HCT116 (cell line): ENCODE measurements at regions not wholly inside any gene's neighbourhood (a gene's known extent, or its start where the extent isn't known, plus 50 kb on each side); places are given as distances from the start of the nearest gene placed in this dataset.

Experiments
- ATAC-seq: fragments of 200-7000 bp; cut with Tn5 transposase; 2 replicates; pipeline ENCODE4 v1.9.1; 2020; ENCODE audit warnings: mild to moderate bottlenecking, moderate library complexity
- BruUV-seq: library from RNA; stranded (reverse); fragments of 400-500 nt; replicated peaks from 2 replicates; lab custom pipeline; 2021; lab: Mats Ljungman, UMichigan
- CTCF ChIA-PET: fragments of 300-600 bp; sonication (Branson Sonifier 250); formaldehyde crosslinking; loops from one replicate; lab custom pipeline; 2021; ENCODE audit warnings: antibody characterized with exemption; lab: Charles Lee
- POLR2A ChIA-PET: fragments of 300-600, 350-600 bp; sonication (Branson Sonifier 250); formaldehyde crosslinking; loops from one replicate; lab custom pipeline; 2021; ENCODE audit warnings: antibody characterized with exemption; lab: Charles Lee
- RAD21 ChIA-PET, 2 experiments: fragments of 300-600 bp; sonication (Branson Sonifier 250); formaldehyde crosslinking; loops; one replicate each; lab custom pipeline; 2023; ENCODE audit warnings: low total read pairs in 2 of 2; ENCODE audit not compliant: uncharacterized antibody in 2 of 2, unreplicated experiment in 2 of 2, low non-redundant PET in 1 of 2; lab: Charles Lee
- DNase-seq: peaks from one replicate; pipeline ENCODE4 v3.0.0-alpha.2; 2010; ENCODE audit warnings: low read depth, low spot score
- H2AFZ ChIP-seq: fragments of 200-600 bp; shearing (Covaris generic), sonication (generic); 2 replicates; pipeline ENCODE4 v1.6.1; 2017; ENCODE audit warnings: low read depth, mixed run types, mixed read lengths, antibody characterized with exemption, low read length; ENCODE audit not compliant: poor library complexity, severe bottlenecking
- H3K27ac ChIP-seq: 2 replicates; pipeline ENCODE4 v1.5.1; 2012; ENCODE audit warnings: low read depth, low read length
- H3K27me3 ChIP-seq: fragments of 200-600 bp; sonication (generic); 2 replicates; pipeline ENCODE4 v1.6.1; 2016; ENCODE audit warnings: mixed run types, low read length, mixed read lengths; ENCODE audit not compliant: insufficient read depth
- H3K36me3 ChIP-seq, 2 experiments: fragments of 200-500 bp in 1 of 2; fragments of 200-600 bp in 1 of 2; sonication (Bioruptor generic) in 1 of 2; sonication (generic) in 1 of 2; 2 replicates each; pipeline versions ENCODE4 v1.5.1 to v1.6.1; 2014 to 2016; ENCODE audit warnings: low read length in 2 of 2, inconsistent platforms in 1 of 2, mixed read lengths in 1 of 2, mixed run types in 1 of 2; ENCODE audit not compliant: insufficient read depth in 2 of 2, control insufficient read depth in 1 of 2
- H3K4me1 ChIP-seq, 2 experiments: fragments of 200-600 bp in 1 of 2; sonication (generic) in 1 of 2; 2 replicates each; pipeline versions ENCODE4 v1.5.1 to v1.6.1; 2012 to 2017; ENCODE audit warnings: low read length in 2 of 2, inconsistent platforms in 1 of 2, mild to moderate bottlenecking in 1 of 2, mixed read lengths in 1 of 2, mixed run types in 1 of 2, moderate library complexity in 1 of 2; ENCODE audit not compliant: insufficient read depth in 2 of 2, control insufficient read depth in 1 of 2
- H3K4me2 ChIP-seq: fragments of 200-600 bp; sonication (generic); 2 replicates; pipeline ENCODE4 v1.6.1; 2017; ENCODE audit warnings: mixed run types, low read length, mixed read lengths
- H3K4me3 ChIP-seq, 2 experiments: fragments of 200-600 bp in 1 of 2; sonication (generic) in 1 of 2; replicated peaks in 1 of 2; 2 replicates each; pipeline ENCODE4 v1.5.1; 2011 to 2016; ENCODE audit warnings: low read length in 2 of 2, control low read depth in 1 of 2, low read depth in 1 of 2, mild to moderate bottlenecking in 1 of 2, mixed read lengths in 1 of 2, mixed run types in 1 of 2
- H3K79me2 ChIP-seq: fragments of 200-600 bp; sonication (generic); 2 replicates; pipeline ENCODE4 v1.6.1; 2017; ENCODE audit warnings: mild to moderate bottlenecking, mixed run types, low read length, moderate library complexity, mixed read lengths; ENCODE audit not compliant: insufficient read depth
- H3K9ac ChIP-seq: fragments of 200-600 bp; sonication (generic); 2 replicates; pipeline ENCODE4 v1.6.1; 2016; ENCODE audit warnings: low read length, mixed read lengths
- H3K9me2 ChIP-seq: fragments of 200-600 bp; sonication (generic), shearing (Covaris generic); 2 replicates; pipeline ENCODE4 v1.6.1; 2017; ENCODE audit warnings: mixed run types, mild to moderate bottlenecking, moderate library complexity; ENCODE audit not compliant: insufficient read depth
- H3K9me3 ChIP-seq, 2 experiments: fragments of 200-500 bp in 1 of 2; fragments of 200-600 bp in 1 of 2; sonication (Bioruptor generic) in 1 of 2; sonication (generic) in 1 of 2; 2 replicates each; pipeline ENCODE4 v1.6.1; 2014 to 2017; ENCODE audit warnings: low read length in 2 of 2, mixed read lengths in 2 of 2, inconsistent platforms in 1 of 2, low read depth in 1 of 2, mild to moderate bottlenecking in 1 of 2, mixed run types in 1 of 2, moderate library complexity in 1 of 2; ENCODE audit not compliant: control insufficient read depth in 1 of 2, insufficient read depth in 1 of 2
- H4K20me1 ChIP-seq: fragments of 200-600 bp; sonication (generic), shearing (Covaris generic); 2 replicates; pipeline ENCODE4 v1.6.1; 2017; ENCODE audit warnings: mixed run types, mild to moderate bottlenecking, moderate library complexity; ENCODE audit not compliant: insufficient read depth
- EZH2phosphoT487 ChIP-seq: fragments of 200-600 bp; IDR thresholded peaks from 2 replicates; pipeline ENCODE4 v1.6.1; 2018; ENCODE audit warnings: antibody characterized with exemption, borderline replicate concordance
- FOSL1 ChIP-seq: IDR thresholded peaks from 2 replicates; pipeline ENCODE4 v1.6.1; 2012; ENCODE audit warnings: low read depth
- JUND ChIP-seq: IDR thresholded peaks from 2 replicates; pipeline ENCODE4 v1.6.1; 2012
- POLR2AphosphoS5 ChIP-seq: IDR thresholded peaks from 2 replicates; pipeline ENCODE4 v1.6.1; 2011; ENCODE audit warnings: mild to moderate bottlenecking, low read depth, low read length, moderate library complexity
- TCF7L2 ChIP-seq: IDR thresholded peaks from 2 replicates; pipeline ENCODE4 v1.7.0; 2011; ENCODE audit warnings: borderline replicate concordance, inconsistent platforms; ENCODE audit not compliant: insufficient read depth, insufficient read length; ENCODE audit errors: extremely low read depth
- YY1 ChIP-seq: IDR thresholded peaks from 2 replicates; pipeline ENCODE4 v1.6.1; 2011; ENCODE audit warnings: low read length, low read depth, moderate library complexity, mild to moderate bottlenecking; ENCODE audit not compliant: insufficient replicate concordance; ENCODE audit errors: extremely low read depth
- ZFX ChIP-seq: fragments of 450-650 bp; IDR thresholded peaks from 2 replicates; pipeline ENCODE4 v1.6.1; 2017
- intact Hi-C: fragments of 100-400 bp; cut with micrococcal nuclease; formaldehyde crosslinking; loops from 2 replicates; pipeline ENCODE4 v1.10.0; 2022
- TF ChIP-seq, protein P1 (sequence below): IDR thresholded peaks from 2 replicates; pipeline ENCODE4 v1.6.1; 2011; ENCODE audit warnings: mild to moderate bottlenecking, low read length, moderate library complexity; ENCODE audit not compliant: insufficient replicate concordance; ENCODE audit errors: extremely low read depth
- TF ChIP-seq, protein P2 (sequence below): IDR thresholded peaks from 2 replicates; pipeline ENCODE4 v1.6.1; 2012
- TF ChIP-seq, protein P3 (sequence below), 3 experiments: fragments of 200-600 bp in 1 of 3; sonication (generic) in 1 of 3; IDR thresholded peaks in 2 of 3; conservative IDR thresholded peaks in 1 of 3; 2 replicates each; pipeline ENCODE4 v1.5.1; 2012 to 2017; ENCODE audit warnings: low read depth in 2 of 3, low read length in 2 of 3, antibody characterized with exemption in 1 of 3, borderline replicate concordance in 1 of 3, control low read depth in 1 of 3, mild to moderate bottlenecking in 1 of 3, mixed read lengths in 1 of 3, mixed run types in 1 of 3, moderate library complexity in 1 of 3; ENCODE audit not compliant: insufficient read depth in 1 of 3

DNA sequence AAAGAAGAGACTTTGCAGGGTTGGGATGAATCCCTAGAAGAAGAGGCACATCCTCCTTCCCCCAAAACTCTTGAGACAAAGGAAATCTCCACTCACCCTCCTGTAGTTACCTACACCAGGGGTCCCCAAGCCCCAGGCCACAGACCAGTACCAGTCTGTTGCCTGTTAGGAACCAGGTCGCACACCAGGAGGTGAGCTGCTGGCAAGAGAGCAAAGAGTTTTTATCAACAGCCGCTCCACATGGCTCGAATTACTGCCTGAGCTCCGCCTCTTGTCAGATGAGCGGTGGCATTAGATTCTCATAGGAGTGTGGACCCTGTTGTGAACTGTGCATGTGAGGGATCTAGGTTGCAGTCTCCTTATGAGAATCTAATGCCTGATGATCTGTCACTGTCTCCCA lies 98.9 kb downstream of the CCT6B start:
- intact Hi-C loops = no loop called here
- Histone ChIP-seq H3K4me1 (no peaks in the 10 kb centered on the region; a peak in 2 of 4 replicates), H3K4me3 (no peak overlapping the region), H3K9ac (no peak overlapping the region), H3K4me2 (no peak overlapping the region), H3K9me3 (no peaks in the 10 kb centered on the region), H3K79me2 (no peaks in the 10 kb centered on the region), H3K27me3 (peaks cover 69% of the 10 kb centered on the region), H2AFZ (no peak overlapping the region), H4K20me1 (no peaks in the 10 kb centered on the region), H3K27ac (no peak overlapping the region), H3K9me2 (no peaks in the 10 kb centered on the region), H3K36me3 (no peaks in the 10 kb centered on the region)
- CTCF ChIA-PET = no interaction called here
- RAD21 ChIA-PET = no interaction called here
- BruUV-seq = no TSS peak
- DNase-seq (no peak), ATAC-seq (no peak)
- peak; percentile 86 for TF ChIP-seq TCF7L2
- no peak for TF ChIP-seq EZH2phosphoT487
- POLR2A ChIA-PET = no interaction called here

DNA sequence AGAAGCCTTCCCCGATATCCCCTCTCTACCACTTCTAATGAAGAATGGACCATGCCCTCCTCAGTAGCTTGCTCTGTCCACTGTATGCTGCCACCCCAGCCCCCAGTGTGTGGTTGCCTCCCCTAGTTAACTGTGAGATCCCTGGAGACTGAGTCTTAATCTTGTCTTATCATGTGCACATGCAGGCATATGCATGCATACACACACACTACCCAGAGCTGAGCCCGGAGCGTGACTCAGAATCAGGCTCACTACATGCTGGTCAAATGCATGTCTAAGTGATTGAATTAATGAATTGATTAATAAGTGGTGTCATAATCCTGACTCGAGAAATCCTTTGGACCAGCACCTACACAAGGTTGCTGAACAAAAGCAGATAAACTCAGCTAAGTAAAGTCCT lies 99.4 kb downstream of the CCT6B start:
- DNase-seq = no peak
- Histone ChIP-seq H3K4me1 (no peaks in the 10 kb centered on the region; a peak in 2 of 4 replicates), H3K36me3 (no peaks in the 10 kb centered on the region), H3K79me2 (no peaks in the 10 kb centered on the region), H3K9ac (no peak overlapping the region), H4K20me1 (no peaks in the 10 kb centered on the region), H3K9me2 (no peaks in the 10 kb centered on the region), H3K27ac (no peak overlapping the region), H2AFZ (no peak overlapping the region)
- intact Hi-C loops = no loop called here
- no peak for TF ChIP-seq YY1
- TF ChIP-seq JUND = no peak
- no peak for TF ChIP-seq ZFX
- TF ChIP-seq POLR2AphosphoS5 = no peak
- TF ChIP-seq, protein P1, sequence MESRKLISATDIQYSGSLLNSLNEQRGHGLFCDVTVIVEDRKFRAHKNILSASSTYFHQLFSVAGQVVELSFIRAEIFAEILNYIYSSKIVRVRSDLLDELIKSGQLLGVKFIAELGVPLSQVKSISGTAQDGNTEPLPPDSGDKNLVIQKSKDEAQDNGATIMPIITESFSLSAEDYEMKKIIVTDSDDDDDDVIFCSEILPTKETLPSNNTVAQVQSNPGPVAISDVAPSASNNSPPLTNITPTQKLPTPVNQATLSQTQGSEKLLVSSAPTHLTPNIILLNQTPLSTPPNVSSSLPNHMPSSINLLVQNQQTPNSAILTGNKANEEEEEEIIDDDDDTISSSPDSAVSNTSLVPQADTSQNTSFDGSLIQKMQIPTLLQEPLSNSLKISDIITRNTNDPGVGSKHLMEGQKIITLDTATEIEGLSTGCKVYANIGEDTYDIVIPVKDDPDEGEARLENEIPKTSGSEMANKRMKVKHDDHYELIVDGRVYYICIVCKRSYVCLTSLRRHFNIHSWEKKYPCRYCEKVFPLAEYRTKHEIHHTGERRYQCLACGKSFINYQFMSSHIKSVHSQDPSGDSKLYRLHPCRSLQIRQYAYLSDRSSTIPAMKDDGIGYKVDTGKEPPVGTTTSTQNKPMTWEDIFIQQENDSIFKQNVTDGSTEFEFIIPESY = no peak
- TF ChIP-seq, protein P2, sequence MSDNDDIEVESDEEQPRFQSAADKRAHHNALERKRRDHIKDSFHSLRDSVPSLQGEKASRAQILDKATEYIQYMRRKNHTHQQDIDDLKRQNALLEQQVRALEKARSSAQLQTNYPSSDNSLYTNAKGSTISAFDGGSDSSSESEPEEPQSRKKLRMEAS = no peak
- no peak for TF ChIP-seq FOSL1
- TF ChIP-seq, protein P3, sequence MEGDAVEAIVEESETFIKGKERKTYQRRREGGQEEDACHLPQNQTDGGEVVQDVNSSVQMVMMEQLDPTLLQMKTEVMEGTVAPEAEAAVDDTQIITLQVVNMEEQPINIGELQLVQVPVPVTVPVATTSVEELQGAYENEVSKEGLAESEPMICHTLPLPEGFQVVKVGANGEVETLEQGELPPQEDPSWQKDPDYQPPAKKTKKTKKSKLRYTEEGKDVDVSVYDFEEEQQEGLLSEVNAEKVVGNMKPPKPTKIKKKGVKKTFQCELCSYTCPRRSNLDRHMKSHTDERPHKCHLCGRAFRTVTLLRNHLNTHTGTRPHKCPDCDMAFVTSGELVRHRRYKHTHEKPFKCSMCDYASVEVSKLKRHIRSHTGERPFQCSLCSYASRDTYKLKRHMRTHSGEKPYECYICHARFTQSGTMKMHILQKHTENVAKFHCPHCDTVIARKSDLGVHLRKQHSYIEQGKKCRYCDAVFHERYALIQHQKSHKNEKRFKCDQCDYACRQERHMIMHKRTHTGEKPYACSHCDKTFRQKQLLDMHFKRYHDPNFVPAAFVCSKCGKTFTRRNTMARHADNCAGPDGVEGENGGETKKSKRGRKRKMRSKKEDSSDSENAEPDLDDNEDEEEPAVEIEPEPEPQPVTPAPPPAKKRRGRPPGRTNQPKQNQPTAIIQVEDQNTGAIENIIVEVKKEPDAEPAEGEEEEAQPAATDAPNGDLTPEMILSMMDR (IDR thresholded peaks at IDR 0.05 in 2 of 3, conservative IDR thresholded peaks at IDR 0.05 in 1 of 3; ENCODE audit: borderline replicate concordance in 1 of 3, insufficient read depth in 1 of 3, low read depth in 2 of 3, low read length in 2 of 3) = no peak
- TF ChIP-seq, all 23 proteins: peak for 0
- no TSS peak for BruUV-seq
- no peak overlapping the region for H3K4me3 ChIP-seq
- ChIA-PET RAD21 (no interaction called here), POLR2A (no interaction called here), CTCF (no interaction called here)
- peaks cover 70% of the 10 kb centered on the region for H3K27me3 ChIP-seq
- ATAC-seq = no peak
- H3K4me2 ChIP-seq = no peak overlapping the region
- H3K9me3 ChIP-seq = no peaks in the 10 kb centered on the region
